Osteocyte (in vitro differentiated cells): ENCODE measurements at regions not wholly inside any gene's neighbourhood (a gene's known extent, or its start where the extent isn't known, plus 50 kb on each side); places are given as distances from the start of the nearest gene placed in this dataset.

Experiments
- DNase-seq: peaks from one replicate; pipeline ENCODE4 v3.0.0; 2021; ENCODE audit warnings: mixed read lengths; ENCODE audit not compliant: unreplicated experiment; ENCODE audit errors: extremely low spot score
- H3K27ac Mint-ChIP-seq: one replicate; pipeline ENCODE4 v1.8.0; 2021; ENCODE audit warnings: mild to moderate bottlenecking, mixed read lengths; ENCODE audit not compliant: unreplicated experiment
- H3K27me3 Mint-ChIP-seq: one replicate; pipeline ENCODE4 v1.8.0; 2021; ENCODE audit warnings: mixed read lengths; ENCODE audit not compliant: unreplicated experiment
- H3K36me3 Mint-ChIP-seq: one replicate; pipeline ENCODE4 v1.8.0; 2021; ENCODE audit warnings: mixed read lengths; ENCODE audit not compliant: unreplicated experiment
- H3K4me1 Mint-ChIP-seq: one replicate; pipeline ENCODE4 v1.8.0; 2021; ENCODE audit warnings: mixed read lengths; ENCODE audit not compliant: unreplicated experiment
- H3K4me3 Mint-ChIP-seq: one replicate; pipeline ENCODE4 v1.8.0; 2021; ENCODE audit warnings: mild to moderate bottlenecking, moderate library complexity, mixed read lengths; ENCODE audit not compliant: unreplicated experiment
- H3K9me3 Mint-ChIP-seq: one replicate; pipeline ENCODE4 v1.8.0; 2021; ENCODE audit warnings: mixed read lengths; ENCODE audit not compliant: unreplicated experiment
- CTCF ChIP-seq: fragments of 200-600 bp; sonication (generic); IDR thresholded peaks from 2 replicates; pipeline ENCODE4 v1.5.0; 2021; ENCODE audit warnings: antibody characterized with exemption, mild to moderate bottlenecking, moderate library complexity

- H3K4me1 Mint-ChIP-seq = no peaks in the 10 kb centered on the region
- no peaks in the 10 kb centered on the region for H3K9me3 Mint-ChIP-seq
- TF ChIP-seq CTCF = no peak
- no peak for DNase-seq
- no peak overlapping the region for H3K4me3 Mint-ChIP-seq
- peaks cover 22% of the 10 kb centered on the region for H3K27me3 Mint-ChIP-seq
- H3K27ac Mint-ChIP-seq = no peak overlapping the region
- H3K36me3 Mint-ChIP-seq = no peaks in the 10 kb centered on the region
Observed at GRCh38 chr14:56498112-56498511, 81.5 kb upstream of the TMEM260 start.

- no peaks in the 10 kb centered on the region for H3K4me1 Mint-ChIP-seq
- peaks cover 26% of the 10 kb centered on the region for H3K27me3 Mint-ChIP-seq
- no peaks in the 10 kb centered on the region for H3K36me3 Mint-ChIP-seq
- no peak for DNase-seq
- TF ChIP-seq CTCF = no peak
- H3K9me3 Mint-ChIP-seq = no peaks in the 10 kb centered on the region
- H3K27ac Mint-ChIP-seq = no peak overlapping the region
- no peak overlapping the region for H3K4me3 Mint-ChIP-seq
Observed at GRCh38 chr14:56501909-56502530, 77.6 kb upstream of the TMEM260 start.

DNA sequence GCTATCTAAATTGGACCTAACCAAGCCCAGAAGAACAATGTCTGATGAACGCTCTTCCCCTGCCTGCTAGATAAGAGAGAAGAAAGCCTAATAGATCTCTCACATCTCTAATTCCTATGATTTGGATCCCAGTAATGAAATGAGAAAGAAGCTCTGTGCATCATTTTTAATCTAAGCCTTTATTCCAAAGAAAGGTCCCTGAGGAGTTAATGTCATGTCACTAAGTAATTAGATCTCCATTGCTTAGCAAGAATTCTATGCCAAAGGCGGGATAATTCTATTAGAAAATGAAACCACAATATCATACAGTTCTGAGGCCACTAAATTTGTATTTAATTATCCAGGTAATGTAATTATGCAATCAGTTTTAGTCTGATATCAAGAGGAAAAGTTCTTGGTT lies 74.2 kb upstream of the TMEM260 start:
- no peak overlapping the region for H3K27ac Mint-ChIP-seq
- no peak for TF ChIP-seq CTCF
- H3K27me3 Mint-ChIP-seq = peaks cover 17% of the 10 kb centered on the region
- no peaks in the 10 kb centered on the region for H3K9me3 Mint-ChIP-seq
- no peak for DNase-seq
- no peaks in the 10 kb centered on the region for H3K4me1 Mint-ChIP-seq
- H3K4me3 Mint-ChIP-seq = no peak overlapping the region
- no peaks in the 10 kb centered on the region for H3K36me3 Mint-ChIP-seq

DNA sequence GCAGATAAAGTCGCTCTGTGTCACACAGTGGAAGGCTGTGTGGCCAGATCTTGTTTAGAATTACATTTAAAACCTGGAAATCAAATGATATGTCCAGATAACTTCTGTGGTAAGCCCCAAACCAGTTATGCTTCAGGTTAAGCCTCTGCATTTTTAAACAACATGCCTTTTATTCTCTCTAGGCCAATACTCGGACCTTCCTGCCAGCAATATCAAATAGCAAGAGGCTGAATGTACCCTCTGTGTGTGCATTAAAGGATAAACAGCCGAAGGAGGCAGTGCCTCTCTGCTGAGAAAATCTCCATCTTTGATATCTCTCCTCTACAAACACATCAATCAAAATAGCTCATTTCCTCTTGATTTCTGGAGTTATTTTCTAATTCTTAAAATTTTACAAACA lies 67.1 kb upstream of the TMEM260 start:
- Mint-ChIP-seq H3K36me3 (no peaks in the 10 kb centered on the region), H3K27ac (no peak overlapping the region), H3K4me3 (no peak overlapping the region), H3K9me3 (no peaks in the 10 kb centered on the region), H3K27me3 (peaks cover 14% of the 10 kb centered on the region), H3K4me1 (no peaks in the 10 kb centered on the region)
- no peak for TF ChIP-seq CTCF
- DNase-seq = no peak

DNA sequence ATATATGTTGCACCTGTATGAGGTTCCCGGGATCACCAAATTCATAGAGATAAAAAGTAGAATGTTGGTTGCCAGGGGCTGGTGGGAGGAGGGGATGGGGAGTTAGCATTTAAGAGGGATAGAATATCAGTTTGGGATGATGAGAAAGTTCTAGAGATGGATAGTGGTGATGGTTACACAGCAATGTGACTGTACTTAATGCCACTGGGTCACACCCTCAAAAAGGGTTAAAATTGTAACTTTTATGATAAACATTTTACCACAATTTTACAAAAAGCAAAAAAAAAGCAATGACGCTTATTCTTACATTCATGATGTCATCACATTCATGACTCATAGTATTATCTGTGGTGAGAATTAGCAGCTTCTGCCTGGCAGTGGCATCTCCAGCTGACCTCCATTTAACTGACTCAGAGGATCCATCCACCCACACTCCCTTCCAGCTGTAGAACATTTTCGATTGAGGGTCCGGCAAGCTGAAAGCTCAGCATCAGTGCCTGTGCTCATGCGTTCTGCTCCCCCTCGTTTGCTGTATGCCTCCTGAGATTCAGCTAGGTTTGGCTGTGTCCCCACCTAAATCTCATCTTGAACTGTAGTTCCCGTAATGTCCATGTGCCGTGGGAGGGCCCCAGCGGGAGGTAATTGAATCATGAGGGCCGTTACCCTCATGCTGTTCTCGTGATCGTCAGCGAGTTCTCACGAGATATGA lies 64.8 kb upstream of the TMEM260 start:
- H3K4me1 Mint-ChIP-seq = no peaks in the 10 kb centered on the region
- no peak overlapping the region for H3K4me3 Mint-ChIP-seq
- DNase-seq = no peak
- no peak for TF ChIP-seq CTCF
- peaks cover 19% of the 10 kb centered on the region for H3K27me3 Mint-ChIP-seq
- H3K36me3 Mint-ChIP-seq = no peaks in the 10 kb centered on the region
- H3K9me3 Mint-ChIP-seq = no peaks in the 10 kb centered on the region
- no peak overlapping the region for H3K27ac Mint-ChIP-seq
